Activated naive CD8-positive, alpha-beta T cell treated with anti-CD3 and anti-CD28 coated beads, Interleukin-2, amount 50 U/mL, for 24 hours (primary cell): ENCODE measurements at regions not wholly inside any gene's neighbourhood (a gene's known extent, or its start where the extent isn't known, plus 50 kb on each side); places are given as distances from the start of the nearest gene placed in this dataset.
A peak's percentile ranks its signal among the peaks of the same experiment; 100 is the strongest.

Experiments
- ATAC-seq: fragments of 150-1000 bp; cut with Tn5 transposase; one replicate; pipeline ENCODE4 v1.10.0; 2021
- DNase-seq: peaks from one replicate; pipeline ENCODE4 v3.0.0; 2021
- H3K27ac Mint-ChIP-seq: one replicate; pipeline ENCODE4 v1.8.0; 2021; ENCODE audit warnings: mild to moderate bottlenecking, mixed read lengths
- H3K27me3 Mint-ChIP-seq: one replicate; pipeline ENCODE4 v1.8.0; 2021; ENCODE audit warnings: mixed read lengths
- H3K36me3 Mint-ChIP-seq: one replicate; pipeline ENCODE4 v1.8.0; 2021; ENCODE audit warnings: low read depth, mixed read lengths
- H3K4me1 Mint-ChIP-seq: one replicate; pipeline ENCODE4 v1.8.0; 2021; ENCODE audit warnings: mixed read lengths
- H3K4me3 Mint-ChIP-seq: one replicate; pipeline ENCODE4 v1.8.0; 2021; ENCODE audit warnings: mild to moderate bottlenecking, moderate library complexity, mixed read lengths
- H3K9me3 Mint-ChIP-seq: one replicate; pipeline ENCODE4 v1.8.0; 2021; ENCODE audit warnings: mixed read lengths

GRCh38 chr3:57009802-57010201 lies 50.7 kb upstream of the SPATA12 start:
- DNase-seq (no peak), ATAC-seq (no peak)
- Mint-ChIP-seq H3K9me3 (no peaks in the 10 kb centered on the region), H3K4me1 (peaks cover 9% of the 10 kb centered on the region), H3K4me3 (no peak overlapping the region), H3K27me3 (no peaks in the 10 kb centered on the region), H3K27ac (no peak overlapping the region), H3K36me3 (no peaks in the 10 kb centered on the region)

GRCh38 chr3:57009367-57009766 lies 51.1 kb upstream of the SPATA12 start:
- DNase-seq, result no peak
- peaks cover 9% of the 10 kb centered on the region for H3K4me1 Mint-ChIP-seq
- peaks cover under 1% of the 10 kb centered on the region for H3K27me3 Mint-ChIP-seq
- H3K36me3 Mint-ChIP-seq, result no peaks in the 10 kb centered on the region
- H3K4me3 Mint-ChIP-seq, result no peak overlapping the region
- H3K9me3 Mint-ChIP-seq, result no peaks in the 10 kb centered on the region
- no peak overlapping the region for H3K27ac Mint-ChIP-seq
- ATAC-seq, result no peak

DNA sequence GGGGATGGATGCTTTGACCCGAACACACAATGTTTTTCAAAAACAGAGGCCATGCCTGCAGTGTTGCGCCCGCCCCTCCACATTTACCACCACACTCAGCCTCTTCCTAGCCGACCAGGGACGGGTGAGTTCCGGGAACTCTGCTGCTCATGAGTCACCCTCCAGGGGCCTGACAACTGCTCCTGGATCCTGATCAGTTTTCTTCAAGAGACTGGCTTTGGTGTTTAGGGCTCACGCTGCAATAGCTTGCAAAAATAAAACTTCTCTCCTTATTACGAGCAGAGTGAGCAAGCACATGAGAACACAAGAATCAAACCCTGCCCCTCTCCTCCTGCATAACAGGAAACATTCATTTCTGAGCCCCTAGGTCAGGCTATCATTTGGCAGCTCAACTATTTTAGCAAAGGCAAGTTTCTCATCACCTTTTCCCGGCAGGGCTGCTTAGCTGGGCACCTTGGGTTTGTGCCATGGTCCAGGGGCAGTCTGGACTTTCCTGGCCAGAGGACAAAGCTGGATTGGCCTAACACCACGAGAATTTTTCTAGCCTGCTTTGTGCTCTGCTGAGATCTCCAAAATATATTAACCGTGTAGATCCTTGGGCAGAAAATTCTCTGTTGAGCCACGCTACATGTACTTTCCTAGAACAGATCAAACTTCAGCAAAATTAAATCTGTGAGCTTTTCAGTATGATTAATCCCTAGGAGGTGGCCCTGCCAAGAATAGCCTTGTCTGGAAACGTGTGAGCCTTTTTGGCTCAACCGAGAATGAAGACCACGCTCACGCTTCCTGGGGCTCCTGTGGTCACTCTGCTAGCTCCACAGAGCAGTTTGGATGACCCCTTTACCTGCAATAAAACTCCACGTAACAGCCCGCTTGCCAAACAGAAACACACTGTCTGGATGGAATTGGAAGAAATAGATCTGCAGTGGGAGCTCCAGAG lies 52.7 kb upstream of the SPATA12 start:
- H3K27ac Mint-ChIP-seq, result peak overlapping the region; percentile 37
- ATAC-seq (peak; percentile 75), DNase-seq (peak; percentile 31)
- H3K36me3 Mint-ChIP-seq, result no peaks in the 10 kb centered on the region
- peaks cover 6% of the 10 kb centered on the region for H3K27me3 Mint-ChIP-seq
- H3K4me3 Mint-ChIP-seq, result no peak overlapping the region
- no peaks in the 10 kb centered on the region for H3K9me3 Mint-ChIP-seq
- peaks cover 9% of the 10 kb centered on the region for H3K4me1 Mint-ChIP-seq

GRCh38 chr3:57006949-57007419 lies 53.5 kb upstream of the SPATA12 start:
- no peaks in the 10 kb centered on the region for H3K36me3 Mint-ChIP-seq
- H3K4me1 Mint-ChIP-seq, result peaks cover 9% of the 10 kb centered on the region
- no peak overlapping the region for H3K27ac Mint-ChIP-seq
- no peaks in the 10 kb centered on the region for H3K9me3 Mint-ChIP-seq
- ATAC-seq (no peak), DNase-seq (no peak)
- peaks cover 6% of the 10 kb centered on the region for H3K27me3 Mint-ChIP-seq
- no peak overlapping the region for H3K4me3 Mint-ChIP-seq

- Mint-ChIP-seq H3K4me1 (peaks cover 9% of the 10 kb centered on the region), H3K27ac (no peak overlapping the region), H3K36me3 (no peaks in the 10 kb centered on the region), H3K27me3 (peaks cover 6% of the 10 kb centered on the region), H3K9me3 (no peaks in the 10 kb centered on the region), H3K4me3 (no peak overlapping the region)
- DNase-seq (no peak), ATAC-seq (no peak)
These were observed 54.2 kb upstream of the SPATA12 start for GRCh38 chr3:57006179-57006657.

- Mint-ChIP-seq H3K27ac (no peak overlapping the region), H3K4me1 (peaks cover 9% of the 10 kb centered on the region), H3K4me3 (no peak overlapping the region), H3K9me3 (no peaks in the 10 kb centered on the region), H3K27me3 (peaks cover 6% of the 10 kb centered on the region), H3K36me3 (no peaks in the 10 kb centered on the region)
- no peak for ATAC-seq
- DNase-seq, result no peak
These were observed 56.2 kb upstream of the SPATA12 start for GRCh38 chr3:57004229-57004628.

GRCh38 chr3:57003676-57004075 lies 56.8 kb upstream of the SPATA12 start:
- Mint-ChIP-seq H3K4me3 (no peak overlapping the region), H3K9me3 (no peaks in the 10 kb centered on the region), H3K27me3 (peaks cover 6% of the 10 kb centered on the region), H3K27ac (no peak overlapping the region), H3K4me1 (peaks cover 9% of the 10 kb centered on the region), H3K36me3 (no peaks in the 10 kb centered on the region)
- ATAC-seq (no peak), DNase-seq (no peak)

GRCh38 chr3:57001356-57001755 lies 59.1 kb upstream of the SPATA12 start:
- Mint-ChIP-seq H3K4me3 (no peak overlapping the region), H3K27ac (no peak overlapping the region), H3K9me3 (no peaks in the 10 kb centered on the region), H3K27me3 (peaks cover 6% of the 10 kb centered on the region), H3K36me3 (no peaks in the 10 kb centered on the region), H3K4me1 (no peaks in the 10 kb centered on the region)
- ATAC-seq, result no peak
- DNase-seq, result no peak

DNA sequence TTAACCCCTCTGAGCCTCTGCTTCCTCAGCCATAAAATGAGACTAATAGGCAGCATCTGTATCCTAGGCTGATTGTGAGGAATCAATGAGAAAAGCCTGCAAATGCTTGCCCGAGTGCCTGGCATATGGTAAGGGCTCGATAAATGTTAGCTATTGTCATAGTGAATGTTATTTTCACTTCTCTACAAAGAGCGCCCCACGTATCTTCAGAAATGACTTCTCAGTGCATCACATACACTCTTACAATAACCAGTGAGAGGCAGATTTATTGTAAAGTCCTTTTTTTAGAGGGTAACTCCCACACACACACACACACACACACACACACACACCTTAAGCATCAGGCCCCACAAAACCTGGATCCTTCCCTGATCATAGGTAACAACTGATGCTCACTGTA lies 60.5 kb upstream of the SPATA12 start:
- Mint-ChIP-seq H3K4me1 (peaks cover 3% of the 10 kb centered on the region), H3K36me3 (no peaks in the 10 kb centered on the region), H3K27ac (no peak overlapping the region), H3K27me3 (peaks cover 6% of the 10 kb centered on the region), H3K9me3 (no peaks in the 10 kb centered on the region), H3K4me3 (no peak overlapping the region)
- DNase-seq (no peak), ATAC-seq (no peak)

DNA sequence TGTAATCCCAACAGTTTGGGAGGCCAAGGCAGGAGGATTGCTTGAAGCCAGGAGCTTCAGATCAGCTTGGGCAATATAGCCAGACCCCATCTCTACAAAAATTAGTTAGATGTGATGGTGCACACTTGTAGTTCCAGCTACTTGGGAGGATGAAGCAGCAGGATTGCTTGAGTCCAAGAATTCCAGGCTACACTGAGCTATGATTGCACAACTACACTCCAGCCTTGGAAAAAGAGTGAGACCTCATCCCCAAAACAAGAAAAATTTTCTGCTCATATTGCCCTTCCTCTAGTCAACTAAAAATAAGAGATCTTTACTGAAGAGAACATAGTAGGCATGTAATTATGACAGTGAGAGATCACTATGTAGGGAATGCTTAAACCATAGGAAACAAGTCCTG lies 60.9 kb upstream of the SPATA12 start:
- H3K4me3 Mint-ChIP-seq, result no peak overlapping the region
- peaks cover 3% of the 10 kb centered on the region for H3K4me1 Mint-ChIP-seq
- DNase-seq (no peak), ATAC-seq (no peak)
- no peaks in the 10 kb centered on the region for H3K36me3 Mint-ChIP-seq
- H3K27me3 Mint-ChIP-seq, result peaks cover 6% of the 10 kb centered on the region
- H3K9me3 Mint-ChIP-seq, result no peaks in the 10 kb centered on the region
- H3K27ac Mint-ChIP-seq, result no peak overlapping the region

- no peak for ATAC-seq
- Mint-ChIP-seq H3K36me3 (no peaks in the 10 kb centered on the region), H3K27ac (no peak overlapping the region), H3K9me3 (no peaks in the 10 kb centered on the region), H3K27me3 (no peaks in the 10 kb centered on the region), H3K4me3 (no peak overlapping the region), H3K4me1 (peaks cover 3% of the 10 kb centered on the region)
- no peak for DNase-seq
These were observed 62.4 kb upstream of the SPATA12 start for GRCh38 chr3:56998076-56998529.

DNA sequence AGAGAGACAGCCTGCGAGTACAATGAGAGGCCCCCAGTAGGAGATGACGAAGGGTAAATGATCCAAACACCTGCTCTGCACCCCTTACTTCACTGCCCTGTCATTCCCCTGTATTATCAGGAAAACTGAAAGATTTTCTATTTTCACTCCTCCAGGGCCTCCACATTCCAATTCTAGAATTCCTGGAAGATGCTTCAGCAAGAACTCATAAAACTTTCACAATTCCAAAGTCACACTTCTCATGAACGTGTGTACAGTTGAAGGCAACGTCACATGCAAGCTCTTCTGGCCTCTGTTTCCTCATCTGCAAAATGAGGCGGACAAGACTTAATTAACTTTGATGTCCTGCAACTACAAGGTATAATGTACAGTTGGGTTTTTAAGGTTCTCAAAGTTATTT lies 62.8 kb upstream of the SPATA12 start:
- Mint-ChIP-seq H3K36me3 (no peaks in the 10 kb centered on the region), H3K27ac (no peak overlapping the region), H3K4me3 (no peak overlapping the region), H3K4me1 (peaks cover 3% of the 10 kb centered on the region), H3K27me3 (no peaks in the 10 kb centered on the region), H3K9me3 (no peaks in the 10 kb centered on the region)
- DNase-seq (no peak), ATAC-seq (no peak)

DNA sequence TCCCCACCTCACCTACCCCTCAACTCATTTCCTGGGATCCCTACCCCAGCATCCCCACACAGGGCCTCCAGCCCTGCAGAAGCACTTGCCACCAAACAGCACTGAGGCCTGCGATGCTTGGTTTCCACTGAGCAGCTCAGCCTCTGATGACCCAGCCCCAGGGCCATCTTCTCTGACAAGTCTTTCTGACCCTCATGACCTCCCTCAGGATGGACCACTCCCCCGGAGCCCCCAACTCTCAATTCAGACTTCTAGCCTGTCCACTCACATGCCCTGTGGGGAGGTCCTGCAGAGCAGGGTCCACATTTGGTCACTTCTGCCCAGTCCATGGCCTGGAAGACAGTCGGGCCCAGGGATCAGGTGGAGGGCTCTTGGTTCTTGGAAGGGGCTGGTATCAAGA lies 63.4 kb upstream of the SPATA12 start:
- no peaks in the 10 kb centered on the region for H3K9me3 Mint-ChIP-seq
- no peak overlapping the region for H3K4me3 Mint-ChIP-seq
- DNase-seq (no peak), ATAC-seq (no peak)
- no peaks in the 10 kb centered on the region for H3K36me3 Mint-ChIP-seq
- H3K4me1 Mint-ChIP-seq, result peaks cover 3% of the 10 kb centered on the region
- no peak overlapping the region for H3K27ac Mint-ChIP-seq
- H3K27me3 Mint-ChIP-seq, result no peaks in the 10 kb centered on the region

DNA sequence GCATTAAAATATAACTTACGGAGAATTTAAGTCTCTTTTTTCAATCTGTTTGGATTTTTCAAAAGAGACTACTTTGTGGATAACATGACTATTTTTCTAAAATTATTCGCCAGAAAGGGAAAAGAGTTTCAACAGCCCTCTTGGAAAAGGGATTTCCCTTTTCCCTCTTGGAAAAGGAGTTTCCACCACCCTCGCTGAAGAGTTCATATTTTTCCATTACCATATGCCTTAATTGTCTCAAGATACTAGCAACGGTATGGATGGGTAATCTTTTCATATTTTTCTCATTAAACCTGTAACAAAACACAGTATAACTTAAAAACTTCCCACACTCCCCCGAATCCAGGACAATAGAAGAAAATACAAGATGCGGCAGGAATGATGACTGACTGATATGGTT lies 66.1 kb upstream of the SPATA12 start:
- peaks cover 3% of the 10 kb centered on the region for H3K4me1 Mint-ChIP-seq
- H3K36me3 Mint-ChIP-seq, result no peaks in the 10 kb centered on the region
- no peak overlapping the region for H3K27ac Mint-ChIP-seq
- DNase-seq (no peak), ATAC-seq (no peak)
- H3K4me3 Mint-ChIP-seq, result no peak overlapping the region
- H3K9me3 Mint-ChIP-seq, result no peaks in the 10 kb centered on the region
- H3K27me3 Mint-ChIP-seq, result peaks cover 7% of the 10 kb centered on the region

GRCh38 chr3:56990641-56991015 lies 69.8 kb upstream of the SPATA12 start:
- Mint-ChIP-seq H3K36me3 (no peaks in the 10 kb centered on the region), H3K9me3 (no peaks in the 10 kb centered on the region), H3K27me3 (peaks cover 9% of the 10 kb centered on the region), H3K4me3 (no peak overlapping the region), H3K27ac (no peak overlapping the region), H3K4me1 (peaks cover 20% of the 10 kb centered on the region)
- no peak for DNase-seq
- ATAC-seq, result no peak
